C4-2B (cell line): ENCODE measurements at regions not wholly inside any gene's neighbourhood (a gene's known extent, or its start where the extent isn't known, plus 50 kb on each side); places are given as distances from the start of the nearest gene placed in this dataset.

Source experiments
- ZFX ChIP-seq: fragments of 450-650 bp; IDR thresholded peaks from 2 replicates; pipeline ENCODE4 v1.6.1; 2017
- TF ChIP-seq, protein P1 (sequence below): fragments of 450-650 bp; conservative IDR thresholded peaks from 2 replicates; pipeline ENCODE4 v1.5.1; 2017; ENCODE audit warnings: mild to moderate bottlenecking

DNA sequence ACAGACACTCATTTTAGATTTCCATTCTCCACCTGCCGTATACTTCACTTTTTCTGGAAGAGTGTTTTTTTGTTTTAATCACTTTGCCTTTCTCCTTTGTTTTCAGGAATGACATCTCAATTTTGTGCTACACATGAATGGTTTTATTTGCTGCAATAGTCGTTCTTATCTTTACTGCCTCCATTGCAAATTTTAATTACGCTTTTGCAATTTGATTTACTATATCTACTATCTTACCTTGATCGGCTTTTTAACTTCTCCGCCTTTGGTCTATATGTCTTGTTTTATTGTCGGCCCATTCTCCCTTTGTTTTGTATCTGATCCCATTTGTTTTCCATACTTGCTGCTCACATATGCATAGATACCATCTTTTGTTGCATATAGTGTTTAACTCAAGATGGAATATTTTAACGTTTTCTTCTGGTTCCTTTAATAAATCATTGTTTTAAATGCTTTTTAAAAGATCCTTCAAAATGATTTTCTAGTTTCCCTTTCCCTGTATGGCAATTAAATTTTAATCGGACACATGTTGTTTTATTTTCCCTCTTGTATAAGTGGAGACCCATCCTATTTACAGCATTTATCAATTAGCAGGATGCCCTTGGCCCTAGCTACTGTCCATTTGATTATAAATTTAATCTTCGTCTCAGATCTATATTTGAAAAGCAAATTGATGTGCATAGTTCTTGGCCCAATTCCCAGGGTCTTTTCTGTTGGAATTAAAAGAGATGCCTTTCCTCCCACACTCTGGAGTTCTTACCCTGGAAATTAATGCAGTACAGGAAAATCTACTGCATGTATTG, 97.2 kb upstream of the CNTN4 start:
- TF ChIP-seq, protein P1, sequence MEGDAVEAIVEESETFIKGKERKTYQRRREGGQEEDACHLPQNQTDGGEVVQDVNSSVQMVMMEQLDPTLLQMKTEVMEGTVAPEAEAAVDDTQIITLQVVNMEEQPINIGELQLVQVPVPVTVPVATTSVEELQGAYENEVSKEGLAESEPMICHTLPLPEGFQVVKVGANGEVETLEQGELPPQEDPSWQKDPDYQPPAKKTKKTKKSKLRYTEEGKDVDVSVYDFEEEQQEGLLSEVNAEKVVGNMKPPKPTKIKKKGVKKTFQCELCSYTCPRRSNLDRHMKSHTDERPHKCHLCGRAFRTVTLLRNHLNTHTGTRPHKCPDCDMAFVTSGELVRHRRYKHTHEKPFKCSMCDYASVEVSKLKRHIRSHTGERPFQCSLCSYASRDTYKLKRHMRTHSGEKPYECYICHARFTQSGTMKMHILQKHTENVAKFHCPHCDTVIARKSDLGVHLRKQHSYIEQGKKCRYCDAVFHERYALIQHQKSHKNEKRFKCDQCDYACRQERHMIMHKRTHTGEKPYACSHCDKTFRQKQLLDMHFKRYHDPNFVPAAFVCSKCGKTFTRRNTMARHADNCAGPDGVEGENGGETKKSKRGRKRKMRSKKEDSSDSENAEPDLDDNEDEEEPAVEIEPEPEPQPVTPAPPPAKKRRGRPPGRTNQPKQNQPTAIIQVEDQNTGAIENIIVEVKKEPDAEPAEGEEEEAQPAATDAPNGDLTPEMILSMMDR: no peak
- no peak for TF ChIP-seq ZFX
